ENCODE measurements at regions not wholly inside any gene's neighbourhood (a gene's known extent, or its start where the extent isn't known, plus 50 kb on each side); places are given as distances from the start of the nearest gene placed in this dataset.

- TF ChIP-seq CTCF (IDR thresholded peaks at IDR 0.05) (no peak), EZH2 (IDR thresholded peaks at IDR 0.05; ENCODE audit: borderline replicate concordance, insufficient read depth, low read depth, low read length, poor library complexity, severe bottlenecking) (no peak)
Measured at GRCh38 chr1:78269591-78269990, 221.2 kb upstream of the PTGFR start.

Data from B cell (primary cell).